ENCODE measurements at regions not wholly inside any gene's neighbourhood (a gene's known extent, or its start where the extent isn't known, plus 50 kb on each side); places are given as distances from the start of the nearest gene placed in this dataset.
"Not testable (repeated sequence)": the region's sequence is repeated elsewhere in the genome, so short reads cannot be mapped to it uniquely, and the experiment has no call there.

DNA sequence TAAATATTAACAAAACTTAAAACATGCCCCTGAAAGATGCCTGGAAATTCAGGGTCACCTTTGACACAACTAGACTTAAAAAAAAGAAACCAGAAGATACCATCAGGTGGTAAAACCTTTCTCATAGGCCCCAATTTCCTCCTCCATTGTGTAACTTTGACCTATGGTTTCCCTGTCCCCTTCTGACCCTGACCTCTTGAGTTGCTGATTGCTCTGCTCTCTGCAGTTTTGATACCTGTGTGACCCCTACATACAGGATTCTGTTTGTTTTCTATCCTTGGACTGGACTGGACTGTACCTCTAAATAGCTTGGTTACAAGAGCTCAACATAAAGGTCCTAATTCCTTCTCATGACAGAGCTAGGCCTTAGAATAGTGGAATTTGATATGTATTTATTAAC is 220.6 kb downstream of the ZIC4 start:
- Mint-ChIP-seq H3K9me3 (peaks cover 2% of the 10 kb centered on the region), H3K27ac (no peak overlapping the region), H3K4me1 (ENCODE audit: low read depth) (no peaks in the 10 kb centered on the region), H3K36me3 (ENCODE audit: low read depth) (no peaks in the 10 kb centered on the region), H3K27me3 (ENCODE audit: low read depth) (no peaks in the 10 kb centered on the region), H3K4me3 (no peak overlapping the region)
- CTCF ChIA-PET = no interaction called here
- DNase-seq = no peak
- intact Hi-C loops (cut with micrococcal nuclease) = no loop called here

- Mint-ChIP-seq H3K9me3 (peaks cover 2% of the 10 kb centered on the region), H3K36me3 (ENCODE audit: low read depth) (no peaks in the 10 kb centered on the region), H3K27ac (no peak overlapping the region), H3K4me3 (no peak overlapping the region), H3K27me3 (ENCODE audit: low read depth) (no peaks in the 10 kb centered on the region), H3K4me1 (ENCODE audit: low read depth) (no peaks in the 10 kb centered on the region)
- intact Hi-C loops (cut with micrococcal nuclease) = no loop called here
- no peak for DNase-seq
- CTCF ChIA-PET = no interaction called here
Measured at GRCh38 chr3:147184794-147185193, 221.5 kb downstream of the ZIC4 start.

GRCh38 chr3:147173257-147173656 is 233.1 kb downstream of the ZIC4 start:
- CTCF ChIA-PET = no interaction called here
- intact Hi-C loops (cut with micrococcal nuclease) = no loop called here
- Mint-ChIP-seq H3K36me3 (ENCODE audit: low read depth) (no peaks in the 10 kb centered on the region), H3K4me1 (ENCODE audit: low read depth) (no peaks in the 10 kb centered on the region), H3K27ac (no peak overlapping the region), H3K9me3 (peaks cover 5% of the 10 kb centered on the region), H3K4me3 (no peak overlapping the region), H3K27me3 (ENCODE audit: low read depth) (no peaks in the 10 kb centered on the region)
- no peak for DNase-seq

- Mint-ChIP-seq H3K9me3 (peaks cover 1% of the 10 kb centered on the region), H3K4me3 (no peak overlapping the region), H3K27me3 (ENCODE audit: low read depth) (no peaks in the 10 kb centered on the region), H3K4me1 (ENCODE audit: low read depth) (no peaks in the 10 kb centered on the region), H3K27ac (no peak overlapping the region), H3K36me3 (ENCODE audit: low read depth) (no peaks in the 10 kb centered on the region)
- intact Hi-C loops (cut with micrococcal nuclease) = no loop called here
- CTCF ChIA-PET = no interaction called here
- no peak for DNase-seq
Measured at GRCh38 chr3:147162743-147163142, 243.6 kb downstream of the ZIC4 start.

DNA sequence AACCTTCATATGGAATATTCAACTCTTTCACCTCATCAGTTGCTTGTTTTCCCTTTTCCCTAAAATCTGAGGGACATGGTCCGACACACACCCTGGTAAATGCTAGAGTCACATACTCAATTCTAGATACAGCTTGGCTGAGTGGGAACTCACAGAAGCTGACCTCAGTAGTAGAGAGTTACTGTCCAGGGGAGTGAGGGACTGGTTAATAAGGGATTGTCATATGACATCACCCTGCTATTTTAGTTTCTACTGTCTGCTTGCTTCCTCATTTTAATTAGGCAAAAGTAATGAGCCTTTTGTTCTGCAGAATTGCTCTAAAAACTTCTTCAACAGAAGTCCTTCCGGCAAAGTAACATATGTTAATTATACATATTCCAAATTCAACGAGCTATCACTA is 244.5 kb downstream of the ZIC4 start:
- no peak for DNase-seq
- no peaks in the 10 kb centered on the region for H3K4me1 Mint-ChIP-seq (ENCODE audit: low read depth)
- no peaks in the 10 kb centered on the region for H3K27me3 Mint-ChIP-seq (ENCODE audit: low read depth)
- CTCF ChIA-PET = no interaction called here
- peaks cover 3% of the 10 kb centered on the region for H3K9me3 Mint-ChIP-seq
- no peaks in the 10 kb centered on the region for H3K36me3 Mint-ChIP-seq (ENCODE audit: low read depth)
- no peak overlapping the region for H3K4me3 Mint-ChIP-seq
- H3K27ac Mint-ChIP-seq = no peak overlapping the region
- intact Hi-C loops (cut with micrococcal nuclease) = no loop called here

- intact Hi-C loops (cut with micrococcal nuclease) = no loop called here
- no peak for DNase-seq
- CTCF ChIA-PET = no interaction called here
- Mint-ChIP-seq H3K36me3 (ENCODE audit: low read depth) (no peaks in the 10 kb centered on the region), H3K27me3 (ENCODE audit: low read depth) (no peaks in the 10 kb centered on the region), H3K27ac (no peak overlapping the region), H3K4me3 (no peak overlapping the region), H3K4me1 (ENCODE audit: low read depth) (no peaks in the 10 kb centered on the region), H3K9me3 (peaks cover 5% of the 10 kb centered on the region)
Measured at GRCh38 chr3:147160984-147161383, 245.4 kb downstream of the ZIC4 start.

- Mint-ChIP-seq H3K27me3 (ENCODE audit: low read depth) (no peaks in the 10 kb centered on the region), H3K4me1 (ENCODE audit: low read depth) (no peaks in the 10 kb centered on the region), H3K27ac (no peak overlapping the region), H3K9me3 (peaks cover 11% of the 10 kb centered on the region), H3K36me3 (ENCODE audit: low read depth) (no peaks in the 10 kb centered on the region), H3K4me3 (no peak overlapping the region)
- DNase-seq = no peak
- intact Hi-C loops (cut with micrococcal nuclease) = no loop called here
- CTCF ChIA-PET = interaction anchor here (0.6 kb wide), 1 partner anchor 342 kb away, joined by 3 read pairs; no protein-coding TSS in a partner anchor
Measured at GRCh38 chr3:147159141-147159540, 247.2 kb downstream of the ZIC4 start.

DNA sequence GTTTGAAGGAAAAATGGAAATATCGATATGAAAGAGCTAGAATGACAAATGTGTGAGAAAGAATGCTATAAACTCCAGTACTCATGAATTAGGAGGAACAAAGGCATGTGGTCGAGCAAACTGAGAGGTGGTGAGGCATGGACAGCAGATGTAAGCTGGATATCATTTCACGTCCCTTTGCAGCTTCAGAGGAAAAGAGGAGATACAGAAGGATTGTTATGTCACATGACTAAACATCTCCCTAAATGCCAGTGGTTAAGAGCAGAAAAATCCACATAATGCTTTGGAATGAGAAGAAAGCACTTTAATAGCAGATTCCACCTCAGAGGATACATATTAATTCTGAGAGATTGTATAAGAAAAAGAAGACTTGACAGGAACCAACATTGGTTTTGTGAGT is 248.7 kb downstream of the ZIC4 start:
- CTCF ChIA-PET = no interaction called here
- H3K27me3 Mint-ChIP-seq (ENCODE audit: low read depth) = no peaks in the 10 kb centered on the region
- no peak overlapping the region for H3K4me3 Mint-ChIP-seq
- intact Hi-C loops (cut with micrococcal nuclease) = no loop called here
- no peaks in the 10 kb centered on the region for H3K4me1 Mint-ChIP-seq (ENCODE audit: low read depth)
- no peak overlapping the region for H3K27ac Mint-ChIP-seq
- H3K9me3 Mint-ChIP-seq = peaks cover 11% of the 10 kb centered on the region
- no peaks in the 10 kb centered on the region for H3K36me3 Mint-ChIP-seq (ENCODE audit: low read depth)
- no peak for DNase-seq

DNA sequence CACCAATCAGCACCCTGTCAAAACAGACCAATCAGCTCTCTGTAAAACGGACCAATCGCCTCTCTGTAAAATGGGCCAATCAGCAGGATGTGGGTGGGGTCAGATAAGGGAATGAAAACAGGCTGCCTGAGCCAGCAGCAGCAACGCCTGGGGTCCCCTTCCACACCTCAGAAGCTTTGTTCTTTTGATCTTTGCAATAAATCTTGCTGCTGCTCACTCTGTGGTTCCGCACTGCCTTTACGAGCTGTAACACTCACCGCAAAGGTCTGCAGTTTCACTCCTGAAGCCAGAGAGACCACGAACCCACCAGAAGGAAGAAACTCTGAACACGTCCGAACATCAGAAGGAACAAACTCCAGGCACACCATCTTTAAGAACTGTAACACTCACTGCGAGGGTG is 251.4 kb downstream of the ZIC4 start:
- H3K27me3 Mint-ChIP-seq (ENCODE audit: low read depth); intact Hi-C loops (cut with micrococcal nuclease); H3K27ac Mint-ChIP-seq; H3K4me1 Mint-ChIP-seq (ENCODE audit: low read depth); H3K4me3 Mint-ChIP-seq; H3K36me3 Mint-ChIP-seq (ENCODE audit: low read depth); DNase-seq: not testable (repeated sequence)
- peaks cover 10% of the 10 kb centered on the region for H3K9me3 Mint-ChIP-seq
- CTCF ChIA-PET = interaction anchor here (0.5 kb wide), 1 partner anchor 514 kb away, joined by 4 read pairs; no protein-coding TSS in a partner anchor

GRCh38 chr3:147153830-147154539 is 252.4 kb downstream of the ZIC4 start:
- DNase-seq = no peak

GRCh38 chr3:147152476-147152875 is 253.9 kb downstream of the ZIC4 start:
- no peak for DNase-seq
- intact Hi-C loops (cut with micrococcal nuclease) = no loop called here
- Mint-ChIP-seq H3K27ac (no peak overlapping the region), H3K27me3 (ENCODE audit: low read depth) (no peaks in the 10 kb centered on the region), H3K4me1 (ENCODE audit: low read depth) (no peaks in the 10 kb centered on the region), H3K36me3 (ENCODE audit: low read depth) (no peaks in the 10 kb centered on the region), H3K9me3 (peaks cover 10% of the 10 kb centered on the region), H3K4me3 (no peak overlapping the region)
- CTCF ChIA-PET = no interaction called here

More at GRCh38 chr3:147153830-147154539, 252.4 kb downstream of the ZIC4 start:
- Mint-ChIP-seq H3K4me3 (no peak overlapping the region), H3K27me3 (ENCODE audit: low read depth) (no peaks in the 10 kb centered on the region), H3K9me3 (peaks cover 10% of the 10 kb centered on the region), H3K4me1 (ENCODE audit: low read depth) (no peaks in the 10 kb centered on the region), H3K36me3 (ENCODE audit: low read depth) (no peaks in the 10 kb centered on the region), H3K27ac (no peak overlapping the region)
- CTCF ChIA-PET = no interaction called here
- intact Hi-C loops (cut with micrococcal nuclease) = no loop called here

- Mint-ChIP-seq H3K27me3 (ENCODE audit: low read depth) (no peaks in the 10 kb centered on the region), H3K9me3 (peaks cover 2% of the 10 kb centered on the region), H3K27ac (no peak overlapping the region), H3K4me3 (no peak overlapping the region), H3K36me3 (ENCODE audit: low read depth) (no peaks in the 10 kb centered on the region), H3K4me1 (ENCODE audit: low read depth) (no peaks in the 10 kb centered on the region)
- CTCF ChIA-PET = no interaction called here
- intact Hi-C loops (cut with micrococcal nuclease) = no loop called here
- DNase-seq = no peak
Measured at GRCh38 chr3:147141516-147142288, 264.6 kb downstream of the ZIC4 start.

DNA sequence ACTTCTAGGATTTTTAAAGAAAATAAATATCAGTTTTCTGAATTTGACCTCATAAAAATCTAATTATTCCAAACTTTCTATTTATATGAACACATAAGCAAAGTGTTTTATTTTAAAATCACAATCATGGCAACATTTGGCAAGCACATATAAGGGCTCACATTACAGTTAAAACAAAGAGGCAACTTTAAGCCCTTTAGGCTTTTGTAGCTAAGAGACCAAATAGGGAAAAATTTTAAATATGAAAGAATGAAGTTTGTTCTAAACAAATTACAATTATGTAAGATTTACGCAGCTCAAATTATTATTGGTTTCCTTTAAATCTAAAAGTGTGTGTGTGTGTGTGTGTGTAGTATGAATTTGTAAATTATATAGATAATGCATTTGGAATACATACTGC is 267.0 kb downstream of the ZIC4 start:
- H3K4me3 Mint-ChIP-seq = no peak overlapping the region
- no peak overlapping the region for H3K27ac Mint-ChIP-seq
- no peaks in the 10 kb centered on the region for H3K36me3 Mint-ChIP-seq (ENCODE audit: low read depth)
- intact Hi-C loops (cut with micrococcal nuclease) = no loop called here
- H3K9me3 Mint-ChIP-seq = peaks cover 1% of the 10 kb centered on the region
- H3K4me1 Mint-ChIP-seq (ENCODE audit: low read depth) = no peaks in the 10 kb centered on the region
- H3K27me3 Mint-ChIP-seq (ENCODE audit: low read depth) = no peaks in the 10 kb centered on the region
- CTCF ChIA-PET = no interaction called here
- no peak for DNase-seq

All from activated naive CD4-positive, alpha-beta T cell treated with anti-CD3 and anti-CD28 coated beads for 36 hours (primary cell).